GM12878 (cell line): ENCODE measurements at regions not wholly inside any gene's neighbourhood (a gene's known extent, or its start where the extent isn't known, plus 50 kb on each side); places are given as distances from the start of the nearest gene placed in this dataset.

Experiments
- ATAC-seq: fragments of 200-7000 bp; cut with Tn5 transposase; 3 replicates; pipeline ENCODE4 v1.9.1; 2020; ENCODE audit warnings: mild to moderate bottlenecking, moderate library complexity
- BruUV-seq: library from RNA; stranded (reverse); fragments of 400-500 nt; replicated peaks from 2 replicates; lab custom pipeline; 2021; lab: Mats Ljungman, UMichigan
- CTCF ChIA-PET: fragments of 300-600 bp; sonication (Branson Sonifier 250); formaldehyde crosslinking; extraction: SDS; loops from one replicate; lab custom pipeline; 2021; ENCODE audit warnings: inconsistent platforms; lab: Yijun Ruan, JAX
- POLR2A ChIA-PET: fragments of 350-600 bp; formaldehyde crosslinking; extraction: SDS; loops from one replicate; lab custom pipeline; 2021; ENCODE audit warnings: inconsistent platforms; lab: Charles Lee
- RAD21 ChIA-PET: fragments of 300-600 bp; sonication (Branson Sonifier 250); formaldehyde crosslinking; loops from one replicate; lab custom pipeline; 2023; ENCODE audit warnings: antibody characterized with exemption; ENCODE audit not compliant: unreplicated experiment; lab: Charles Lee
- SMC1A ChIA-PET: fragments of 300-600 bp; sonication (Branson Sonifier 250); formaldehyde crosslinking; loops from one replicate; lab custom pipeline; 2023; ENCODE audit not compliant: unreplicated experiment, uncharacterized antibody; lab: Charles Lee
- DNase-seq: peaks from one replicate; pipeline ENCODE4 v3.0.0-alpha.2; 2011; ENCODE audit warnings: low read depth, low spot score
- FAIRE-seq: peaks from 3 replicates; lab custom pipeline; 2011; peaks lifted over from hg19 to GRCh38; lab: Jason Lieb, UNC
- H2AFZ ChIP-seq: 2 replicates; pipeline ENCODE4 v1.6.0; 2011; ENCODE audit warnings: low read depth, low read length, control low read depth; ENCODE audit not compliant: control insufficient read depth
- H3K27ac ChIP-seq: 2 replicates; pipeline ENCODE4 v1.5.1; 2011; ENCODE audit warnings: control low read depth; ENCODE audit not compliant: control insufficient read depth, insufficient read depth
- H3K27me3 ChIP-seq, 2 experiments: replicated peaks in 1 of 2; 2 replicates each; pipeline versions ENCODE4 v1.6.0 to v1.6.1; 2011; ENCODE audit warnings: low read length in 1 of 2; ENCODE audit not compliant: control insufficient read depth in 2 of 2, insufficient read depth in 2 of 2
- H3K36me3 ChIP-seq, 2 experiments: 2 replicates each; pipeline ENCODE4 v1.5.1; 2011; ENCODE audit warnings: low read length in 1 of 2; ENCODE audit not compliant: control insufficient read depth in 2 of 2, insufficient read depth in 2 of 2
- H3K4me1 ChIP-seq: 2 replicates; pipeline ENCODE4 v1.6.1; 2011; ENCODE audit warnings: mild to moderate bottlenecking, low read length, moderate library complexity, mixed read lengths; ENCODE audit not compliant: control insufficient read depth, insufficient read depth
- H3K4me2 ChIP-seq: 2 replicates; pipeline ENCODE4 v1.6.0; 2011; ENCODE audit warnings: control low read depth; ENCODE audit not compliant: control insufficient read depth, insufficient read depth
- H3K4me3 ChIP-seq: fragments of 200-600 bp; sonication (generic); 2 replicates; pipeline ENCODE4 v1.5.1; 2016
- H3K79me2 ChIP-seq: 2 replicates; pipeline ENCODE4 v1.6.0; 2011; ENCODE audit warnings: low read length; ENCODE audit not compliant: control insufficient read depth, insufficient read depth
- H3K9ac ChIP-seq: 2 replicates; pipeline ENCODE4 v1.8.0; 2011; ENCODE audit warnings: low read length, control low read depth, mixed read lengths; ENCODE audit not compliant: control insufficient read depth, insufficient read depth
- H3K9me3 ChIP-seq: replicated peaks from 3 replicates; pipeline ENCODE4 v1.5.1; 2011; ENCODE audit warnings: mild to moderate bottlenecking, low read length; ENCODE audit not compliant: control insufficient read depth, insufficient read depth
- H4K20me1 ChIP-seq: 2 replicates; pipeline ENCODE4 v1.6.0; 2011; ENCODE audit not compliant: control insufficient read depth, insufficient read depth
- ATF7 ChIP-seq: fragments of 450-650 bp; IDR thresholded peaks from 2 replicates; pipeline ENCODE4 v1.6.1; 2016; ENCODE audit warnings: low read depth, mild to moderate bottlenecking
- BCL11A ChIP-seq: IDR thresholded peaks from 2 replicates; pipeline ENCODE4 v1.6.1; 2011; ENCODE audit warnings: low read depth, low read length
- CREM ChIP-seq: IDR thresholded peaks from 2 replicates; pipeline ENCODE4 v1.6.1; 2014; ENCODE audit warnings: antibody characterized with exemption, low read depth
- FOXK2 ChIP-seq: fragments of 450-650 bp; IDR thresholded peaks from 2 replicates; pipeline ENCODE4 v1.6.1; 2017; ENCODE audit warnings: mild to moderate bottlenecking, moderate library complexity
- LARP7 ChIP-seq: fragments of 450-650 bp; IDR thresholded peaks from 2 replicates; pipeline ENCODE4 v1.6.1; 2017; ENCODE audit warnings: mild to moderate bottlenecking
- MYB ChIP-seq: fragments of 150-350 bp; IDR thresholded peaks from 2 replicates; pipeline ENCODE4 v1.6.1; 2014; ENCODE audit warnings: mild to moderate bottlenecking, low read depth, low read length, borderline replicate concordance
- MYC ChIP-seq: IDR thresholded peaks from 2 replicates; pipeline ENCODE4 v1.6.1; 2011; ENCODE audit warnings: mild to moderate bottlenecking, low read length, moderate library complexity, inconsistent platforms; ENCODE audit not compliant: insufficient read depth, insufficient replicate concordance, insufficient read length, severe bottlenecking
- NFYA ChIP-seq: IDR thresholded peaks from 2 replicates; pipeline ENCODE4 v1.6.1; 2011; ENCODE audit warnings: low read depth, mild to moderate bottlenecking, low read length, improper control_type of control experiment, borderline replicate concordance
- PAX5 ChIP-seq: IDR thresholded peaks from 2 replicates; pipeline ENCODE4 v1.6.1; 2011; ENCODE audit warnings: low read depth, low read length, borderline replicate concordance
- RB1 ChIP-seq: fragments of 450-650 bp; formaldehyde crosslinking; IDR thresholded peaks from 2 replicates; pipeline ENCODE4 v1.6.1; 2017; ENCODE audit warnings: mild to moderate bottlenecking, borderline replicate concordance
- SP1 ChIP-seq: IDR thresholded peaks from one replicate; pipeline ENCODE4 v1.6.1; 2011; ENCODE audit warnings: low read depth, low read length
- SRF ChIP-seq, 2 experiments: IDR thresholded peaks; 2 replicates each; pipeline ENCODE4 v1.6.1; 2011; ENCODE audit warnings: low read depth in 2 of 2, low read length in 2 of 2, mild to moderate bottlenecking in 1 of 2, moderate library complexity in 1 of 2
- STAT1 ChIP-seq: fragments of 450-650 bp; conservative IDR thresholded peaks from 2 replicates; pipeline ENCODE4 v1.6.1; 2014; ENCODE audit warnings: antibody characterized with exemption, mild to moderate bottlenecking
- WGBS: methylation state at CpG from one replicate; pipeline ENCODE4 v1.1.6; 2016; ENCODE audit warnings: low lambda C conversion rate; ENCODE audit not compliant: insufficient replicate concordance, insufficient coverage; ENCODE audit errors: missing lambda C conversion rate; 5-methylcytosine and 5-hydroxymethylcytosine counted together
- in situ Hi-C: fragments of 300-500 bp; cut with MboI; formaldehyde crosslinking; loops from 9 replicates; pipeline ENCODE4 v1.14.3; 2018; ENCODE audit warnings: mixed read lengths
- intact Hi-C: fragments of 100-400 bp; cut with micrococcal nuclease; formaldehyde crosslinking; loops from one replicate; pipeline ENCODE4 v1.14.2; 2022; ENCODE audit not compliant: unreplicated experiment
- TF ChIP-seq, protein P1 (sequence below): fragments of 450-650 bp; formaldehyde crosslinking; IDR thresholded peaks from 2 replicates; pipeline ENCODE4 v1.4.0; 2022; ENCODE audit warnings: mild to moderate bottlenecking, moderate library complexity

DNA sequence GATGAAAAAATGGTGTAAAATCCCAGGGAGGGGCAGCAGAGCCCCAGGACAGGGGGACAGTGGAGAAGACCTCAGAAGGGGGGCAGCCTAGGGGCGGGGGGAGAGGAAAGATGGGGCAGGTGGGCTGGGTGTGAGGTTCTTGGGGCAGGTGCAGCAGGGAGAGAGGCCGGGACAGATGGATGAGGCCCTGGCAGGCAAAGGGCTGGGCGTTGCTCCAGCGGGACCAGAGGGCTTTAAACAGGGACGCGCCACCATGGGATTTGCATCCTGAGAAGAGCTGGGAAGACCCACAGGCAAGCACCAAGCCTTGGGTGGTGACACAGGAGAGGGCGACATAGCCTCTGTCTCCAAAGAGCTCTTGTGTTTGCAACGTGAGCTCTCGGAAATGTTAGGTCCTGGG, 1342.8 kb downstream of the TBC1D22A start (continued):
- TF ChIP-seq, protein P1, sequence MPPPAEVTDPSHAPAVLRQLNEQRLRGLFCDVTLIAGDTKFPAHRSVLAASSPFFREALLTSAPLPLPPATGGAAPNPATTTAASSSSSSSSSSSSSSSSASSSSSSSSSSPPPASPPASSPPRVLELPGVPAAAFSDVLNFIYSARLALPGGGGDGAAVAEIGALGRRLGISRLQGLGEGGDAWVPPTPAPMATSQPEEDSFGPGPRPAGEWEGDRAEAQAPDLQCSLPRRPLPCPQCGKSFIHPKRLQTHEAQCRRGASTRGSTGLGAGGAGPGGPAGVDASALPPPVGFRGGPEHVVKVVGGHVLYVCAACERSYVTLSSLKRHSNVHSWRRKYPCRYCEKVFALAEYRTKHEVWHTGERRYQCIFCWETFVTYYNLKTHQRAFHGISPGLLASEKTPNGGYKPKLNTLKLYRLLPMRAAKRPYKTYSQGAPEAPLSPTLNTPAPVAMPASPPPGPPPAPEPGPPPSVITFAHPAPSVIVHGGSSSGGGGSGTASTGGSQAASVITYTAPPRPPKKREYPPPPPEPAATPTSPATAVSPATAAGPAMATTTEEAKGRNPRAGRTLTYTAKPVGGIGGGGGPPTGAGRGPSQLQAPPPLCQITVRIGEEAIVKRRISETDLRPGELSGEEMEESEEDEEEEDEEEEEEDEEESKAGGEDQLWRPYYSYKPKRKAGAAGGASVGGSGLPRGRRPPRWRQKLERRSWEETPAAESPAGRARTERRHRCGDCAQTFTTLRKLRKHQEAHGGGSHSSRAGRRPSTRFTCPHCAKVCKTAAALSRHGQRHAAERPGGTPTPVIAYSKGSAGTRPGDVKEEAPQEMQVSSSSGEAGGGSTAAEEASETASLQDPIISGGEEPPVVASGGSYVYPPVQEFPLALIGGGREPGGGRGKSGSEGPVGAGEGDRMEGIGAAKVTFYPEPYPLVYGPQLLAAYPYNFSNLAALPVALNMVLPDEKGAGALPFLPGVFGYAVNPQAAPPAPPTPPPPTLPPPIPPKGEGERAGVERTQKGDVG, result no peak

DNA sequence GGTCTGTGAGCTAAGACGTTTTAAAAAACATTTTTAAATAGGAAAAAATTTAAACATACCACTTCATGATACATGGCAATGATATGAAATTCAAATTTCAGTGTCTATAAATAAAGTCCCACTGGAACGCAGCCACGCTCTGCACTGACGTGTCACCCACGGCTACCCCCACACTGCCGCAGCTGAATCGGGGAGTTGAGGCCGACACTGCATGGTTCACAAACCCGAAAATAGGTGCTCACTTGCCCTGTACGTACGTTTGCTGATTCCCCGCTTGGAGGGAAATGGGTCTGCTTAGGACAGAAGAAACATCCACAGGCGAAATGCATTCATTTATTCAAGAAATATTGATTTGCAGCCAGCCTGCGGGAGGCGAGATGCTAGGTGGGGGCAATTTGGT, 1342.3 kb downstream of the TBC1D22A start:
- CTCF ChIA-PET, result no interaction called here
- TF ChIP-seq ATF7, result no peak
- TF ChIP-seq PAX5, result no peak
- no peak for TF ChIP-seq MYC
- no peak for TF ChIP-seq BCL11A
- TF ChIP-seq LARP7, result no peak
- no peak for TF ChIP-seq FOXK2
- TF ChIP-seq SP1, result no peak
- TF ChIP-seq SRF (IDR thresholded peaks at IDR 0.05; ENCODE audit: low read depth in 2 of 2, low read length in 2 of 2), result no peak
- TF ChIP-seq RB1, result no peak
- no peak for TF ChIP-seq STAT1
- no peak for TF ChIP-seq MYB
- TF ChIP-seq CREM, result no peak
- TF ChIP-seq NFYA, result no peak
- TF ChIP-seq, all 136 proteins: peak for 0

More for the DNA sequence above, 1342.3 kb downstream of the TBC1D22A start:
- 52% methylated on average over 15 of the region's 15 CpGs for WGBS
- no peaks in the 10 kb centered on the region for H3K36me3 ChIP-seq
- H4K20me1 ChIP-seq, result no peaks in the 10 kb centered on the region
- ChIA-PET SMC1A (no interaction called here), POLR2A (interaction anchor here (0.6 kb wide), 1 partner anchor 12 kb away, joined by 6 read pairs; no protein-coding TSS in a partner anchor), RAD21 (no interaction called here)
- BruUV-seq, result no TSS peak
- peaks cover 8% of the 10 kb centered on the region for H3K9me3 ChIP-seq
- no peak for ATAC-seq
- H3K4me1 ChIP-seq, result peaks cover 8% of the 10 kb centered on the region
- no peak overlapping the region for H3K4me3 ChIP-seq
- H3K4me2 ChIP-seq, result no peak overlapping the region
- intact Hi-C loops, result no loop called here
- no peak for FAIRE-seq
- no peak for DNase-seq
- H3K27ac ChIP-seq, result no peak overlapping the region
- no peak overlapping the region for H3K9ac ChIP-seq
- no peaks in the 10 kb centered on the region for H3K27me3 ChIP-seq
- no peak overlapping the region for H2AFZ ChIP-seq
- in situ Hi-C loops, result no loop called here
- H3K79me2 ChIP-seq, result no peaks in the 10 kb centered on the region
